ENCODE measurements at regions not wholly inside any gene's neighbourhood (a gene's known extent, or its start where the extent isn't known, plus 50 kb on each side); places are given as distances from the start of the nearest gene placed in this dataset.
A peak's percentile ranks its signal among the peaks of the same experiment; 100 is the strongest.

DNA sequence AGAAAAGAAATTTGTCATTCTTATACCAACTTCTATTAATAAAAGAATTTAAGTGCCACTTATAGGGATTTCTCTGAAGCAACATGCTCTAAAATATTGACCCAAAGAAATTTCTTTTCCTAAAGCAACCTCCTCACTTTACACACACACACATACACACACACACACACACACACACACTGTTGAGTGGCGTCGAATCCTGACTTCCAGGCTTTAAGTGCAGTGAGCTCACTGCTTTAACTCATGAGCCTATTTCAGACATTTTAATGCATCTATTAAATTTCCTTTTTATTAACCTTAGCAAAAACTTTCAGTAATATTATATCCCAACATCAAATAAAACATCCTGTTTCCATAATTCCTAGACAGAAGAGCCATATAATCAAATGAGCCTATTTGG, 229.1 kb upstream of the ACVR2A start:
- Histone ChIP-seq H3K4me1 (no peaks in the 10 kb centered on the region), H3K27me3 (no peaks in the 10 kb centered on the region), H3K4me3 (no peak overlapping the region), H3K27ac (no peak overlapping the region), H3K36me3 (no peaks in the 10 kb centered on the region), H3K9me3 (no peaks in the 10 kb centered on the region)
- intact Hi-C loops (cut with DNase I) = no loop called here
- TF ChIP-seq, protein P1, sequence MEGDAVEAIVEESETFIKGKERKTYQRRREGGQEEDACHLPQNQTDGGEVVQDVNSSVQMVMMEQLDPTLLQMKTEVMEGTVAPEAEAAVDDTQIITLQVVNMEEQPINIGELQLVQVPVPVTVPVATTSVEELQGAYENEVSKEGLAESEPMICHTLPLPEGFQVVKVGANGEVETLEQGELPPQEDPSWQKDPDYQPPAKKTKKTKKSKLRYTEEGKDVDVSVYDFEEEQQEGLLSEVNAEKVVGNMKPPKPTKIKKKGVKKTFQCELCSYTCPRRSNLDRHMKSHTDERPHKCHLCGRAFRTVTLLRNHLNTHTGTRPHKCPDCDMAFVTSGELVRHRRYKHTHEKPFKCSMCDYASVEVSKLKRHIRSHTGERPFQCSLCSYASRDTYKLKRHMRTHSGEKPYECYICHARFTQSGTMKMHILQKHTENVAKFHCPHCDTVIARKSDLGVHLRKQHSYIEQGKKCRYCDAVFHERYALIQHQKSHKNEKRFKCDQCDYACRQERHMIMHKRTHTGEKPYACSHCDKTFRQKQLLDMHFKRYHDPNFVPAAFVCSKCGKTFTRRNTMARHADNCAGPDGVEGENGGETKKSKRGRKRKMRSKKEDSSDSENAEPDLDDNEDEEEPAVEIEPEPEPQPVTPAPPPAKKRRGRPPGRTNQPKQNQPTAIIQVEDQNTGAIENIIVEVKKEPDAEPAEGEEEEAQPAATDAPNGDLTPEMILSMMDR (IDR thresholded peaks at IDR 0.05) = no peak
- peak; percentile 27 for ATAC-seq
- DNase-seq = no peak

DNA sequence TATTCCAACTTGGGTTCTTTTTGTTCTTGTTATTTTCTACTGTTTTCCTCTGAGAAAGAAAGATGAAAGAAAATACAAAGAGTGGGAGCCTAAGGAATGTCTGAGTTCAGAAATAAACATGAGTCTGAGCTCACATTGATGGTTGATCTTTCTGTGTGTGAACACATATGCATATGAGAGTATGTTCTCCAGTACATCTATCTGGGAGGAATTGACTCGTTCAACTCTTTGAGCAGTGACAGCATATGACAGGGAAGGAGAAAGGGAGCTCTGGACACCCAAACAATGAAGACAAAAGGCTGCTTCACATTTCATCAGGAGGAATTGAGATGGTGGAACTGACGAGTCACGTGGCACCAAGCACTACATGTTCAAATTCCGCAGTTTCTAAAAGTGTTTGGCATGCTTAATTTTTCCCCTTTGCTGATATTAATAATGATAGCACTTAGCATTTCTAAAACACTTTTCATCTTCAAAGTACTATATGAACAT, 229.8 kb upstream of the ACVR2A start:
- TF ChIP-seq, protein P1 (IDR thresholded peaks at IDR 0.05) = no peak
- H3K9me3 ChIP-seq = no peaks in the 10 kb centered on the region
- no peak overlapping the region for H3K4me3 ChIP-seq
- no peaks in the 10 kb centered on the region for H3K36me3 ChIP-seq
- intact Hi-C loops (cut with DNase I) = no loop called here
- no peak overlapping the region for H3K27ac ChIP-seq
- ATAC-seq = no peak
- no peak for DNase-seq
- H3K4me1 ChIP-seq = no peaks in the 10 kb centered on the region
- no peaks in the 10 kb centered on the region for H3K27me3 ChIP-seq

DNA sequence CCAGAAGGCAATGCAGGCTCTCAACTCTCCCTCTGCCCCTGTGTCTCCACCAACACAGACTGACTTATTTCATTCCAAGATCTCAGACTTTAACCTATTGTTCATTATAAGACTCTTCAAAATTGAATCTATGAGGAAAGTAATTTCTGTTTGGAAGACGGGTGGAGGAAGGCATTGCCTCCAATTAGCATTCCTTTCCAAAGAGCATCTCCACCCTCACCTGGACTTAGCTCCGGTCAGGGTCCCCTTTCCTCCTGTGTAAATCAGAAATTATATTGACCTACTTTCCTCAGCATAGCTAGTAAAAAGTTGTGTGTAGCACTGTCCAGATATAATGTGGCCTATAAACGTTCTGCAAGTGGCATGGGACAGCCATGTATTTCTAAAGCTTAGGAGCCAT, 230.4 kb upstream of the ACVR2A start:
- ATAC-seq (no peak), DNase-seq (no peak)
- H3K36me3 ChIP-seq = no peaks in the 10 kb centered on the region
- no peaks in the 10 kb centered on the region for H3K9me3 ChIP-seq
- no peaks in the 10 kb centered on the region for H3K27me3 ChIP-seq
- H3K4me3 ChIP-seq = no peak overlapping the region
- no peak overlapping the region for H3K27ac ChIP-seq
- TF ChIP-seq, protein P1 (IDR thresholded peaks at IDR 0.05) = no peak
- H3K4me1 ChIP-seq = no peaks in the 10 kb centered on the region
- intact Hi-C loops (cut with DNase I) = no loop called here

DNA sequence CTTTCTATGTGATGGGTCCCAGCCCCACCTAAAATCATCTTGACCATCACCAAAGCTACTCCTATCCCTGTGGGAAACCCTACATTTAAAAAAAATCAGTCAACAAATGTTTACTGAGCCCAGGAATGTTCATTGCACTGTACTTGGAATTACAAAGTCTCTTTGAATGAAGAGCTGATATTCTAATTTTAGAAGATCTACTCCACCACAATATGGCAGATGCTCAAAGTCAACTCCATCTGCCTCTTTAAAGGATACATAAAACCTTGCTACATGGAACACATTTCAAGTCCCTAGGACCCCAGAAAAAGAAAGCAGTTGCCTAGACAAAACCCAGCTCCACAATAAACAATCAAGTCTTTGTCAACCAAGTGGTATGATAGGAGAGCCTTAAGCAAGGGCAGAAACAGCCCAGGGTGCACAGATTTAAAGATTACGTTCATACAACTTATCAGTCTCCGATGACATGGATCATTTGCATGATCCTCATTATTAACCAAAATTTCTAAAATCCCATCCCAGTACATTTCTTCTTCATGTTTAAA, 234.3 kb upstream of the ACVR2A start:
- Histone ChIP-seq H3K27me3 (no peaks in the 10 kb centered on the region), H3K27ac (no peak overlapping the region), H3K4me3 (no peak overlapping the region), H3K36me3 (no peaks in the 10 kb centered on the region), H3K9me3 (no peaks in the 10 kb centered on the region), H3K4me1 (no peaks in the 10 kb centered on the region)
- DNase-seq = no peak
- TF ChIP-seq, protein P1 (IDR thresholded peaks at IDR 0.05) = no peak
- ATAC-seq = no peak
- intact Hi-C loops (cut with DNase I) = no loop called here

DNA sequence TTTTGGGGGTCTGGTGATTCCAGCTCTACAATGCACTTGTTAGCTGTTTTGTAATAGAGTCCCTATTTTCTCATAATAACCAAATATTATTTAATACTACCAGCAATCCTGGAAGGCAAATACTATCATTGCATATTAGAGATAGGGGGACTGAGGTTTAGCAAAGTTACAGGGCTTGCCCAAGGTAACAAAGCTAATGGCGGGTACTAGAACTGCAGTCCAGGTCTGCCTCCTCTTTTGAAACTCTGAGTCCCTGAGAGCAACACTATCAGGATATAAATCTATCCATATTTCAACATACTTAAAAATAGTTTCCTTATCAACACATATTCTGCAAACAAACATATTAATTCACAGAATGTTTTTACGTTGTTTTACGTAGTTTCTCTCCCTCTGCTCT, 235.5 kb upstream of the ACVR2A start:
- H3K9me3 ChIP-seq = no peaks in the 10 kb centered on the region
- no peak overlapping the region for H3K27ac ChIP-seq
- DNase-seq (no peak), ATAC-seq (no peak)
- no peak overlapping the region for H3K4me3 ChIP-seq
- TF ChIP-seq, protein P1 (IDR thresholded peaks at IDR 0.05) = no peak
- H3K4me1 ChIP-seq = no peaks in the 10 kb centered on the region
- intact Hi-C loops (cut with DNase I) = no loop called here
- no peaks in the 10 kb centered on the region for H3K36me3 ChIP-seq
- no peaks in the 10 kb centered on the region for H3K27me3 ChIP-seq

DNA sequence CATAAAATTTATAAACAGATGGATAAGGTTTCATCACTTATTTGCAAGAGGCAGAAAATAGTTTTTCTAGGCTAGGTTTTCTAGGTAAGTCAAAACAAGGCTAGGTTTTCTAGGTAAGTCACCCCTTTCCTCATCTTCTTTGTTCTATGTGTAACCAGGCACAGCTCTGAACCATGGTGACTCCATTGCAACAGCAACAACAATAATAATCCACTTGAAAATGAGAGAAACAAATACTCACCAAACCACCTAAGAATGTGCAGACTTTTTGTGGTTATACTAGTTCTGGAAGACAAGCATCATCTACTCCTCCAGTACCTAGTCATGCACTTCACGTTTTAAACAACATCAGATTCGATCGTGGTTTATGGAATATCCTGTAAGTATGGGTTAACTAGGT, 237.4 kb upstream of the ACVR2A start:
- no peaks in the 10 kb centered on the region for H3K9me3 ChIP-seq
- H3K36me3 ChIP-seq = no peaks in the 10 kb centered on the region
- DNase-seq (no peak), ATAC-seq (no peak)
- no peak overlapping the region for H3K4me3 ChIP-seq
- intact Hi-C loops (cut with DNase I) = no loop called here
- H3K27ac ChIP-seq = no peak overlapping the region
- H3K4me1 ChIP-seq = no peaks in the 10 kb centered on the region
- no peaks in the 10 kb centered on the region for H3K27me3 ChIP-seq
- TF ChIP-seq, protein P1 (IDR thresholded peaks at IDR 0.05) = no peak
